HCEC 1CT (cell line): ENCODE measurements at regions not wholly inside any gene's neighbourhood (a gene's known extent, or its start where the extent isn't known, plus 50 kb on each side); places are given as distances from the start of the nearest gene placed in this dataset.

ENCODE experiments used
- DNase-seq: peaks from one replicate; pipeline ENCODE4 v3.0.0-alpha.2; 2017

DNA sequence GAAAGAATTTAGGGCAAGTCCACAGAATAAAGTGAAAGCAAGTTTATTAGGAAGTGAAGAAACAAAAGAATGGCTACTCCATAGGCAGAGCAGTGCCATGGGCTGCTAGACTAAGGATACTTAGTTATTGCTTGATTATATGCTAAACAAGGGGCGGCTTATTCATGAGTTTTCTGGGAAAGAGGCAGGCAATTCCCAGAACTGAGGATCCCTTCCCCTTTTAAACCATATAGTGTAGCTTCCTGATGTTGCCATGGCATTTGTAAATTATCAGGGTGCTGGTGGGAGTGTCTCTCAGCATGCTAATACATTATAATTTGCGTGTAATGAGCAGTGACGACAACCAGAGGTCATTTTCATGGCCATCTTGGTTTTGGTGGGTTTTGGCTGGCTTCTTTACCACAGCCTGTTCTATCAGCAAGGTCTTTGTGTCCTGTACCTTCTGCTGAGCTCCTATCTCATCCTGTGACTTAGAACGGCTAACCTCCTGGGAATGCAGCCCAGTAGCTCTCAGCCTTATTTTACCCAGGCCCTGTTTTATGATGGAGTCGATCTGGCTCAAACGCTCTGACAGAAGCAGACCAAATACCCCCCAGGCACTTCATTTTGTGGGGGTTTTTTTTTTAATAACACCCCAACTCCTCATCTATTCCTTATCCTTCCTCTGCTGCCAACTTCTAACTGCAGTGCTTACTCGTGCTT, 103.0 kb upstream of the RARB start:
- no peak for DNase-seq

DNA sequence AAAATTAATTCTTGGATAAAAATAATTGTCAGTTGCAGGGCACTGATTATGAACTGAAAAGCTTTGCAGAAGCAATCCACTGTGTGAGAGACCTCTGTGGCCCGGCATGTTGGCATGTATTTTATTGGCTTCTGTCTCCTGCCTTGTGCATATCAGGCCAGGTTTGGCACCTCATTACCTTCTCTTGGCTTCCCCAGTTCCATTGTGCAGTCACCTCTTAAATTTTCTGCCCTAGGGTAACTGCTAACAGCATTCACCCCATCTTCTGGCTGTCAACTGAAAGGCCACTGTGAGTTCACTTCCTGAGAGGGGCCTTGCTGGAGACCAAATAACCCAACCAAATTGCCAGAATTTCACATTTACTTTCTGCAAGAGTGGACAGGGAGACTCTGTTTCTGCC, 92.7 kb upstream of the RARB start:
- DNase-seq: no peak

DNA sequence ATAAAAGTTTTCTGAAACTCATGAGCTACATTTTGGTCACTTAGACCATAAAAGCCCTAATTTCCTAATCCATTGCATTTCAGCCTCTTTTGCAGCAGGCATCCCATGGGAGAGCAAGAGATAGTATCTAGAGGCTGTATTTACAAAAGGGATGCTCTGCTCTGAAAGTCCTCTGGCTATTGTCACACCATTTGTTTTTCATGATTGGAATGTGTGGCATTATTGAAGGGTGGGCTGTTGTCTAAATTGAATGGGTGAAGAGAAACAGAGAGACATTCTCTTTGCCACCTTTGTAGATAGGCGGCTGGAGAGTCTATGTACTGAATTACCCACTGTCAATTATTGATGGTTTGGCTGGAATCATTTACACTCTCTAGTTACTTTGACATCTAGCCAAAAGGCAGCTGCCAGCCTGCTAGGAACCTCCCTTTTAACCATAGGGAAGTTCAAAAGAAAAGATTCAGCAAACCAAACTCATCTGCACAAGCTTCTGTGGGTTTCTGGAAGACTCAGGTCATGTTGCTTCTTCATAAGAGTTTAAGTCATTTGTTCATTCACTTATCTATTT, 89.8 kb upstream of the RARB start:
- DNase-seq: no peak

DNA sequence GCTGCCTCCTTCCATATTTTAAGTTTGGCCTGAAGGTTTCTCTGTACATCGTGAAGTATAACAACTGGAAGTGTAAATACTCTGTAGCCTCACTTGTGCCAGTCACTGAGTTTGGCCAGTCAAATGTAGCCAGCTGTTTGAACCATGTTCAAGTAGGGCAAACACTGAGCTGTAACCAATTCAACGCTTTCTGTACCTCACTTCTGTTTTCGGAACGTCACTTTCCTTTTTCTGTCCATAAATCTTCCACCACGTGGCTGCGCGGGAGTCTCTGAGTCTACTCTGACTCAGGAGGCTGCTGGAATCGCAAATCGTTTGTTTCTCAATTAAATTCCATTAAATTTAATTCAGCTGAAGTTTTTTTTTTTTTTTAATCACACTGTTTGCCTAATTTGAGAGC, 88.8 kb upstream of the RARB start:
- no peak for DNase-seq

DNA sequence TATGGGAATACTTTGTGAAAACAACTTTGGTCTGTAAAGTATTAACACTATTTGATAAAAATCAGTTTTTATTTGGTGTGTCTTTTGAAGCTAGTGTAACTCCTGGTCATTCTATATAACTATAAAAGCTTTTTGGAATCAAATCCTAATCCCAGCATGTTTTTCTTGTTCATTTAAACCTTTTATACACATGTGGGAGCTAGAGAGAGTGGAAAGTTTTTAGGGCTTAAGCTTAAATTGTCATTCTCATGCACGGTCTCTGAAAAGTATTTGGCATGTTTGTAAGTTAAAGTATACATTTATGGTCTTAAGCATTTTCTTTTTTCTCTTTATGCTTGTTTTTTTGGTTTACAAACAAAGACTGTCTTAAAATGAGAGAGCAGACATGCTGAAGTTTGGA, 83.4 kb upstream of the RARB start:
- no peak for DNase-seq

DNA sequence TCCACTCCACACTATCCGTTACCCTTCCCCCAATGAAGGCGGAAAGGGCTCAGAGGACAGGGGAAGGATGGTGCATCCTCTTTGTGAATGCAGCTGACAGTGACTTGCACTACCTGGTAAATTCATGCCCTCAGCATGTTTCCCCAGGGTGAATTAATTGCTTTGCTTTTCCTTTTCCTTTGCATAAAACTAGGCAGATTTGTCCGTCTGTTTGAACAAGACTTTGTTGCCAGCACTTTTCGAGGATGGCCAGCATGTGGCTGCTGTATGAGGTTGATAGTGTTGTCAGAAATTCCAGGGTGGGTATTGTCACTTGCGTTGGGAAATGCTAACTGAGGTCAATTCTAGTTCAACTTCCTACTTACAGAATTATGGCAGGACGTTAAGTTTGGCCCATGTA, 79.0 kb upstream of the RARB start:
- no peak for DNase-seq

DNA sequence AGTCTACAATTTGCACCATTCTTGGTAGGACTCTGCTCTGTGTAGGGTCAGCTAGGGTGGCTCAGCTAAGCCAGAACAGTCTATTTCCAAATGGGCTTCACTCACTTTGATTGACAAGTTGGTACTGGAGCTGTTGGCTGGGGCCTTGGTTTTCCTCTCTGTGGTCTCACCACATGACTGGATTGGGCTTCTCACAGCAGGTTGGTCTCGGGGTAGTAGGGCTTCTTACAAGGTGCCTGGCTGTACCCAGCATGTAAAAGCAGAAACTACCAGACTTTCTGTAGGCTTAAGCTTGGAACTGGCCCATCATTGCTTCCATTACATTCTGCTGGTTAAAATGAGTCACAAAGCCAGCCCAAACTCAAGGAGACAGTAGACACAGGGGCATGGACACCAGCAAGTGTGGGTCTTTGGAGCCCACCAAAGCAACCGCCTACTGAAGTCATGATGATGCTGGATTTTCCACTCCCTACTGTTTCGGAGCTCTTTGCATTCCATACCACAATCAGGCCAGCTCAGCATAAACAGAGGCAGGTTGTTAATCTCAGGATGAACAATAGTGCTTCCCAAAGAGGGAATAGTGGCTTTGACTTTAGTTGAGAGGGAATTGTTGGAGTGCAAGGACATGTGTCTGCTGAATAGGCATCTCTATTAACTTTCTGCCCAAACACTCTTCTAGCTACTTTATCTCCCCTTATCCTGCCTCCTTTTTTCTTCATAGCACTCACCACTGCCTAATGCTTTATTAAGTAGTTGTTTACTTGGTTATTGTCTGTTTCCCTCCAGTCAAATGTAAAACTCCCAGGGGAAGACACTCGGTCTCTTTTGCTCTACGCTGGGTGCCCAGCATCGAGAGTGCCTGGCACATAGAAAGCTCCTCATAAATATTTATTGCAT, 78.0 kb upstream of the RARB start:
- DNase-seq: no peak

DNA sequence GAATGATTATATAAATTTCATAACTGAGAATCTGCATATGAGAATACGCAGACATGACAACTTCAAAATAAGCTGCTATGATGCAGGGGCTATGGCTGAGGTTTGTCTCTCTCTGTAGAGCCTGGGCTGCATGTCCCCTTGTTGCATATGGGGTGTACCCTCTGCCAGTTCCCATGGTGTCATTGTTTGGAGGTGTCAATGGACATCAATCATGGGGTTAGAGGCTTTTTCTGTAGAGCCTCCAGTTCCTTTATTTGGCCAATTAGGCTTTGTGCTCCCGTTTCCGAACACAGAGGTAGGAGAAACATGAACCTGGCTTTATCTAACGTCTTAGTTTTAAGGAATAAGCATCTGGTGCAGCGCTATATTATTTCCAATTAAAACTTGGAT, 77.3 kb upstream of the RARB start:
- no peak for DNase-seq

DNA sequence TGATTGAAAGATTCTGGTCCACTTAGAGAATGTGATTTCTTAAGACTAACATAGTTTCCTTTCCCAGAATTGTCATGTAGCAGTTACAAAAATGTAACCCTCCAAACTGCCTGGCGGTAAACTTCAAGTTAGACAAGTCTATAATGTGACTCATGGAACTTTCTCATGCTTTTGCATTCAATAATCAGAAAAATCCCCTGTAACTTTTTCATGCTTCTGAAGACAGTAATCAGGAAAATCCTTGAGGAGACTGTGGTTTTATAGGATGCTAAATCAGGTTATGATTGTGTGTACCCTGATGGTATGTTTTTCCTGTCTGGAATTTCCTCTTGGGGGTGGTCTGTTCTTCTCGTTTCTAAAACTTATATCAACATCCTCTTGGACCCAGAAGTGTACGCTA, 74.0 kb upstream of the RARB start:
- DNase-seq: no peak

DNA sequence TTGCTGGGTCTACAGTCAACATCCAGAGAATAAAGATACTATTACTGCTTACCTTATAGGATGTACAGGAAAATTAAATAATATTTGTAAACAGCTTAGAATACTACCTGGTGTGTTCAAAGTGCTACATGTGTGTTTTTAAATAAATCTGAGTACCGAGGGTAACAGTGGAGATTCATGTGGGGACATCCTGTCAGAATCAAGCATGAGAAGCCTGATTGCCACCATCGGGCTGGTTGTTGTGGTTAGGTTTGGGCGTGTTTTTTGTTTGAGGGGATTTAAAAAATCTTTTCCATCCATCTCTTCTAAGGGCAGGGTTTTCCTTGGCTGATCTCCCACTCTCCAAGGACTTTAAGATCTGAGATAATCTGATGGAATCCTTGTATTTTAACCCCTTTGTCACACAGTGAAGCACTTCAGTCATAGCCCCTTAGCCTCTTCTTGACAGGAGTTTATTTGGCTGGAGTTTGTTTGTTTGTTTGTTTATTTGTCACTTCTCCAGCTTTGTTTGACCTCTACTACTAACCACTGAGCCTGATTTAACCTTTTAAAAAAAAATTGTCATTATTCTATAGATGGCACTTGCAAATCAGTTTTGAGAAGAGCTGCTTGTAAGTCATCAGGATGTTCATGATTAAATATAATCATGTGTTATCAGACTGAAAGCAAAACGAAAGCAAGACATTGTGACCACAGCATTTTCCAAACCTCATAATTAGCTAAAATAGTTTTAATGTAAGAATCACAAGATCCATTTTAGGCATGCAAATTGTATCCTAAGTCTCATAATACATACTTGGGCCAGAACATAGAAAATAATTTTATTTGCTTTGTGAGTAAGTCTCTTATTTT, 72.8 kb upstream of the RARB start:
- DNase-seq: no peak

DNA sequence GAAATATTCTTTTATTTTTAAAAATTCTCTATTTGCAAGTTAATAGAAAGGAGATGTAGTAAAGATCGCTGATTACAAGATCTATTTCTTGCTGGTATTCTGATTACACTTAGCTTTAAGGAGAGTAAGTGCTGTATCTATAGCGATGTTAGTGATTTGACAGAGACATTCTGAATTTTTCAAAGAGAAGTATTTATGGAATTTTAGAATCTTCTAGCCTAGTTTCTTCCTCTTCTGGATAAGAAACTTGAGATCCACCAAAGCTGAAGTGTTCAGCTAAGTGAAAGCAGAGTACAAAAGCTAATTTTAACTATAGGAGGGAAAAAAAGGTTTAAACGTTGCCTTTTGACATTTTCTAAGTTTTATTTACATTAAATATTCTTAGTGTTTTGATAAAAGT, 72.1 kb upstream of the RARB start:
- DNase-seq: no peak

DNA sequence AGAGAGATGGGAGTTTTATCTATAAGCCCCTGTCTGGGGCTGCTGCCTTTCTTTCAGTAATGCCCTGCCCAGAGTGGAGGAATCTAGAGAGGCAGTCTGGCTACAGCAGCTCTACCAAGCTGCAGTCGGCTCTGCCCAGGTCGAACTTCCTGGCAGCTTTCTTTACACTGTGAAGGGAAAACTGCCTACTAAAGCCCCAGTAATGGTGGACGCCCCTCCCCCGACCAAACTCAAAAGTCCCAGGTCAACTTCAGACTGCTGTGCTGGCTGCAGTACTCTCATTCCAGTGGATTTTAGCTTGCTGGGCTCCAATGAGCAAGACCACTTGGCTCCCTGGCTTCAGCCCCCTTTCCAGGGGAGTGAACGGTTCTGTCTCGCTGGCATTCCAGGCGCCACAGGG, 65.9 kb upstream of the RARB start:
- no peak for DNase-seq

DNA sequence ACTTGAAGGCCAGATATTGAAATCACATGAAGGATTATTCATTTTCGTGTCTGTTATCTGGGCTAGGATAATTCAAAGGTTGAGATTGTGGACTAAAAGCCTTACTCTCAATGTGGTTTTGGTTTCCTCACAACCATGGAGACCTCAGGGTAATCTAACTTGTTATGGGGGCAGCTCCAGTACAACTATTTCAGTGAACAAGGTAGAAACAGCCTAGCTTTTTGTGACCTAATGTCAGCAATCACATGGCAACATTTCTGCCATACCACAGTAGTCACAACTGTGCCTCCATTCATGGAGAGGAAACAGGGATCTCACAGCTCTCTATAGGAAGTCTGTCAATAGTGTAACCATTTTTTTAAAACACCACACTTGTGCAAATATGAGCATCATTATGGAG, 62.4 kb upstream of the RARB start:
- DNase-seq: no peak

DNA sequence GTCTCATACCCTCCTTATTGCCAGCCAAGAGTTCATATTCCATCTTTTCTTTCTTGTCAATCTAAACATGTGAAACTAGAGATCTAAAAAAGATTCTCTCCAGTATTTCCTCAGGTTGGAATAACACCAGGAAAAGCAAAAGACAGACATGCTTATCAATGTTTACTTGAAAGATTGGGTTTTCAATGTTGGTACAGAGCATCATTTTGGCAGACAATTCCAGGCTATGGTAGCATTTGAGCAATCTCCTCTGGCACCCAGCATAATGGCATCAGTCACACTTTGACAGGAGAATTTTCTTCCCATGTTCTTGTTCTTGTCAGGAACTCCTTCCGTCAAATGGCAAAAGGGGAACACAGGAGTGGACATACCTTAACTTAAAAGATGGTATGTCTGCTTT, 61.0 kb upstream of the RARB start:
- no peak for DNase-seq

DNA sequence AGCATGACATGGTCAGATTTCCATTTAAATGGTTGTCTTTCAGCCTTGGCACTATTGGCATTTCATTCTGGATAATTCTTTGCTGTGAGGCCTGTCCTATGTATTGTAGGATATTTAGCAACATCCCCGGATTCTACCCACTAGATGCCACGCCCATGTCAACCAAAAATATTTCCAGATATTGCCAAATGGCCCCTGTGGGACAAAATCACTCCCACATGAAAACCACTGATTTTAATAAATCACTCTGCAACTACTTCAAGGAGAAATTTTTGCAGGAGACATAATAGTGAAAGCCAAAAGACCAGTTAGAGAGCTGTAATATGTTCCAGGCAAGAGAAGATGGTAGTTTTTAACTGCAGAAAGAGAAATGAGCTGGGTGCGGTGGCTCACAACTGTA, 55.9 kb upstream of the RARB start:
- no peak for DNase-seq

DNA sequence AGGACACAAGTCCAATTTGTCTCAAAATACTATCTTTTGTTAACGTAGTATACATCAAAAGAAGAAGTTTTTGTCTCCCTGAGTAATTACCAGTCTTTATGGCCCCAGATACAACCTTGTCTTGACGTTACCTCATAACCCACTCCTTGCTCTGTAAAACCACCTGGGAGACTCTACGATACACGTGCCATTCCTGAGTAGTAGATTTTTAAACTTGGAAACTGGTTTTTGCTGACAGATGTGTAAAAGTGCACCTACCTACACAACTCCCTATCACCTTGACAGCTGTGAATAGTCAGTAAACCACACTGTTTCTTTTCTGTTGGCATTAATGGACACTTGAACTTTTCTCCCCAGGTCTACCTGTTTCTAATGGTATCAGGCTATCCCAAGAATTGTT, 51.7 kb upstream of the RARB start:
- no peak for DNase-seq

DNA sequence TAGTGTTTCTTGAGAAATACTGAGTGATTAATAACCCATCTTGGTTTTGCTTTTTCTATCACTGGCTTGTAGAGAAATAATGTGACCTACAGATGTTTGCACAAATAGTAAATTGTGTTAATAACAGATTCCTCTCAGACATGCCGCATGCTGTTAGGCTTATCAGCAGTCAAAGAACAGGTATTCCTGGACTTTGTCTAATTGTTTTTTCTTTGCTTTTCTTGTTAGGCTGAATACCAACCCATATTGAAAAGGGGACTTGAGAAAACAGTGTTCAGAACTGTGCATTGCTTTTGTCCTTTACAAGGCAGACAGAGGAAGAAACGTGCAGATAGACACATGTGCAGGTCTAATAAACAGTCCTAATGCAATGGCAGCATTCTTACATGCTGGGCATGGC, 51.0 kb upstream of the RARB start:
- DNase-seq: no peak
